ENCODE measurements at regions not wholly inside any gene's neighbourhood (a gene's known extent, or its start where the extent isn't known, plus 50 kb on each side); places are given as distances from the start of the nearest gene placed in this dataset.
A peak's percentile ranks its signal among the peaks of the same experiment; 100 is the strongest.

GRCh38 chr11:70703141-70704064 is 305.1 kb downstream of the CTTN start:
- DNase-seq (ENCODE audit: low read depth), result no peak

- DNase-seq (ENCODE audit: low read depth), result no peak
These were observed 306.8 kb downstream of the CTTN start for GRCh38 chr11:70705097-70705496.

DNA sequence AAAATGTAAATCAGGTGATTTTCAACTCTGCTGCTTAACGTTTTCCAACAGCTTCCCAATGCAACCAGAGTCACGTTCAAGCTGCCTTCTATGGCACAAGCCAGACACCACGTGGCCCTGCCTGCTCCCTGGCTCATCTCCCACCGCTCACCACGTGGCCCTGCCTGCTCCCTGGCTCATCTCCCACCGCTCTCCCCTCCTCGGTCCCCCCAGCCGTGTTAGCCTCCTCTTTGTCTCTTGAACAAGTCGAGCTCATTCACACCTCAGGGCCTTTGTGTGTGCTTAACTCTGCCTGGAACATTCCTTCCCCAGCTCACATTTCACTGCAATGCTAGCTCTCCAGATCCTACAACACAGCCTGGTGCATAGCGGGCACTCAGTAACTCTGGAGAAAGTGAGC is 307.6 kb downstream of the CTTN start:
- no peak for DNase-seq (ENCODE audit: low read depth)

- no peak for DNase-seq (ENCODE audit: low read depth)
These were observed 309.5 kb downstream of the CTTN start for GRCh38 chr11:70707821-70708220.

- no peak for DNase-seq (ENCODE audit: low read depth)
These were observed 311.3 kb downstream of the CTTN start for GRCh38 chr11:70709596-70709995.

- no peak for DNase-seq (ENCODE audit: low read depth)
These were observed 311.9 kb downstream of the CTTN start for GRCh38 chr11:70710192-70710591.

DNA sequence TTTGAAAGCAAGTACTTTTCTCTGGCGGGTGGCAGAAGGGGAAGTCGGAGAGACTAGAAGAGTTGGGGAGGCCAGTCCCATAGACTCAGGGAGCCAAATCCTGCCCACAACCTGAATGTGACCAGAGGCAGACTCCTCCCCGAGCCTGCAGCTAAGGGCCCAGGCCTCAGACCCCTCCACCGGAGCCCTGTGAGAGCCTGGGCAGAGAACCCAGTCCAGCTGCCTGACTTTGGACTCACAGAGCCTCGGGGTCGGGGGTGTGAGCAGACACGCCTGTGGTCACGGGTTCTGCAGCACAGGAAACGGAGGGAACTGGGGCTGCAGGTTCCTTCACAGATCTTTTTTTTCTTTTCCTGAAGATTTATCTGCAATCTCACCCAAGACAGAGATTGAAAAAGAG is 312.3 kb downstream of the CTTN start:
- no peak for DNase-seq (ENCODE audit: low read depth)

- DNase-seq (ENCODE audit: low read depth), result no peak
These were observed 313.0 kb downstream of the CTTN start for GRCh38 chr11:70711095-70711910.

- DNase-seq (ENCODE audit: low read depth), result no peak
These were observed 313.5 kb downstream of the CTTN start for GRCh38 chr11:70711911-70712185.

GRCh38 chr11:70712471-70712870 is 314.1 kb downstream of the CTTN start:
- no peak for DNase-seq (ENCODE audit: low read depth)

DNA sequence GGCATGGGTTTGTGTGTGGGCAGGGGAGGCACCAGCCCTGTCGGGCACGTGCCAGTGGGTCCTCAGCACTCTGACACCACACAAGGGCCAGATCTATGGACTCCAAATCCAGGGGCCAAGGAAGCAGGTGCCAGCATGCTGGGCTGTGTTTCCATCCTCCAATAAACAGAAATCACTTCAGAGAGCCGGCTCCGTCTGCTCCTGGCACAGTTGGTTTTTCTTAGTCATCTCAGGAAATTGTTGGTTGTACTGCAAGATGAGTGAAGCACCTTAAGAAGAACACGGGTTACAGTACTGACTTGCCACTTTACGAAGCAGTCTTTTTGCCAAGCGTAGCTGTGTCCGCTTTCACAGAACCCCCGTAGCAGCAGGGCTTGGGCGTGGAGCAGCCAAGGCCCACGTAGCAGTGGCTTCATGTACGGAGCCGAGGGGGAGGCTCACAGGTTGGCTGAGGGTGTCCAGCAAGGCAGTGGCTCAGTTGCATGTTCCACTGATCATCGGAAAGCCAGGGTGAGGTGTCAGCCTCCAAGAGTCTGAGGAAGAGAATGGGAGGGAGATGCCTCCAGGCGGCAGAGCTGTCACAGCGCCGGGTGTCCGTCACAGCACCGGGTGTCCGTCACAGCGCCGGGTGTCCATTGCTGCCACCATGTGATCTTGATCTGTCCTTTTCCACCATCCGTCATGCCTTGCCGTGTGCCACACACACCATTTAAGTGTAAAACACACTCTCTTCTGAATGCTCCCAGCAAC is 314.9 kb downstream of the CTTN start:
- no peak for DNase-seq (ENCODE audit: low read depth)

DNA sequence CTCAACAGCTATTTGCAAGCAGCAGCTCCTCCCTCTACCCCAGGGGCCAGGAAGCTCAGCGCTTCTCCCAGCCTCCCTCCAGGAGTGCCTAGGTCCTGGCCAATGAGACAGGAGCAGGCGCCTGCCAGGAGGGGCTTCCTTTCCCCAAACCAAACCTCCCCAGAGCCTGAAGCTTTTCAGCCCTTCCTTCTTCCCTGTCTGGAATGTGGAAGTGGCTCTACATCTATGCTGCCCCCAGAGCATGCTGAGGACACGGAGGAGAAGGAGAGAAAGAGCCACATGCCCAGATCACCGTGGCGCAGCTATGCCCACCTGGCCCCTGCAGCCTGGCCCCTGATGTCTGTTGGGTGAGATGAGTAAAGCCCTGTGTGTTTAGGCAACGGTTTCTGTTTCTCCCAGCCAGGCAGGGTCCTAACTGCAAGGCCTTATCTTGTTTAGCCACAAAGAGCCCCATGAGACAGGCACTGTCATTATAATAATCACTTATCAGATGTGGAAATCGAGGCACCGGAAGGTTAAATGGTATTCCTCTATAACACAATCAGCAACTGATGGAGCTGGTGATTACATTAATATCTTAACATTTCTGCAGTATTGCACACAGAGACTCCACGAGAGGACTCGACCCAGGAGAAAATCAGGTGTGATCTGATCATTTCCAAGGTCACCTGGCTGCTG is 315.8 kb downstream of the CTTN start:
- no peak for DNase-seq (ENCODE audit: low read depth)

- DNase-seq (ENCODE audit: low read depth), result no peak
These were observed 317.0 kb downstream of the CTTN start for GRCh38 chr11:70715166-70715951.

- DNase-seq (ENCODE audit: low read depth), result no peak
These were observed 317.9 kb downstream of the CTTN start for GRCh38 chr11:70716216-70716615.

DNA sequence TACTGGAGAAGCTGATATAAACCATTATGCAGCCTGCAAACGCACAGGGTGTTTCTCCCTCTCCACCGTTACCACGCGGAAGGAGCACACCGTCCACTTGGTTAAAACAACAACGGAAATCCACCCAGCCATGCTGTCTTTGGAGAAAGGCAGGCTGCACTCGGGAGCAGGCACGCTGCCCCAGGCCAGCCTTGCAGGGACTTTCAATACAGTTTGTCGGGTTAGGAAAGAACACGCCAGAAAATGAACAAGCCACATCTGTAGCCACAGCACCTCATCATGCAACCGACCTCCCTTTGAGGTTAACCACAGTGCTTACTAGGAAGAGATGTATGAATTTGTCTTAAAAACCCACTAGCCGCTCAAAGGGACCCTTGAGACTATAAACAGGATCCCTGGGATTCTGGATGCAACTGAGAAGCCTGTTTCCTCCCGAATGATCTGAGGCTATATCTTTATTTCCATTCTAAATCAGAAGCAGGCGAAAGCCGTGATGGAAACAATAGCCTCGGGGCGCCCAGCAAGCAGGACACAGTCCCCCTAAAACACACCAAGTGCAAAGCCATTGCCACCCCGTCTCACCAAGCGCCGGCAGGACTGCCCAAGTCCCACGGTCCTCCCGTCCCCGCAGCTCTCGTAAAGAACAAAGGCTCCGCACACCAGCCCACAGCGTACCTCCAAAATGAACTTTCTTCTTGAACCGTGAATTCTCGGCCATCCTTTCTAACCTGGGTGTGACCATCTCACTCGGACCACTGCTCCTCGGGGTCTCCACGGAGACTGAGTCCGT is 318.9 kb downstream of the CTTN start:
- DNase-seq (ENCODE audit: low read depth), result peak; percentile 61

- DNase-seq (ENCODE audit: low read depth), result peak; percentile 37
These were observed 319.7 kb downstream of the CTTN start for GRCh38 chr11:70717936-70718595.

DNA sequence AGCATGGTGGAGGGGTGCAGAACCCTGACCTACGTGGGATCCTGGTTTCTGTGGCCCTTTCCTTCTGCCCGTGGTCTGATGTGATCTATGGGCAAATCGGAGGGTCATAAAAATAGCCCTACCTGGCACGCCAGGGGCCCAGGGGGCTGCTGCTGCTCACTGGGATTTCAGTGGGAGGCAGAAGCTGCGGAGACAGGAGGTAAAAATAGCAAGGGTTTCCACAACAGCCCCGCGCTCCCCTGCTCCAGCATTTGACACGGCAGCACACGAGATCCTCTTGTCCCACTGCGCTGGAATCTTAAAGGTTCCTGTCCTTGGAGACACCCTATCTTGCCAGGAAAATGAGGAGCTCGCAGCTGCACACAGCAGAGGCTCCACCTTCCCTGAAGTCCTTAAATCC is 321.2 kb downstream of the CTTN start:
- no peak for DNase-seq (ENCODE audit: low read depth)

GRCh38 chr11:70720281-70720680 is 322.0 kb downstream of the CTTN start:
- no peak for DNase-seq (ENCODE audit: low read depth)

- no peak for DNase-seq (ENCODE audit: low read depth)
These were observed 322.7 kb downstream of the CTTN start for GRCh38 chr11:70721006-70721405.

GRCh38 chr11:70725278-70725677 is 326.9 kb downstream of the CTTN start:
- DNase-seq (ENCODE audit: low read depth), result no peak
